ENCODE measurements at regions not wholly inside any gene's neighbourhood (a gene's known extent, or its start where the extent isn't known, plus 50 kb on each side); places are given as distances from the start of the nearest gene placed in this dataset.

DNA sequence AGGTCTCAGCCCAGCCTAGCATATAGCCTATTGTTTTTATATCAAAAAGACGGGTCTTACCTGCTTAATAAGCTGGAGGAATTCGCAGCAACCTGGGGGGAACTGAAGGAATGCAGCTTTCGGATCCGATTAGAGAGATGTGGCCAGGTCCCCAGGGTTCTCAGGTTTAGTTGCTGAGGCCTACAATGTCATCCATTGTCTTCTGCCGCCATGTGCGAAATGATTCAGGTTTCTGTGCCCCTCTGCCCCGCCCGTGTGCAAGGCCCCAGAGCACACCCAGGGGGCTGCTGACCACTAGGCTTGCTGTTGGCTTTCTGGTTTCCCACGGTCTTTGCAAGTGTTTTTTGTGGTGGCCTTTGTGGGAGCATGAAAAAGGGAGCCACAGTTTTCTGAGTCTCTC, 154.5 kb upstream of the TBX3 start:
- TF ChIP-seq GATA2 (IDR thresholded peaks at IDR 0.05; ENCODE audit: low read depth, low read length) (no peak), GATA3 (IDR thresholded peaks at IDR 0.05; ENCODE audit: low read depth, low read length) (no peak)
